Adrenal gland (tissue), 5 donors: ENCODE measurements at regions not wholly inside any gene's neighbourhood (a gene's known extent, or its start where the extent isn't known, plus 50 kb on each side); places are given as distances from the start of the nearest gene placed in this dataset.

Experiments used
- POLR2A ChIP-seq, 2 donors: fragments of 450-650 bp; IDR thresholded peaks; one replicate each; pipeline ENCODE4 v1.6.1; 2017; ENCODE audit warnings: antibody characterized with exemption in 2 of 2, mild to moderate bottlenecking in 2 of 2, moderate library complexity in 1 of 2
- TF ChIP-seq, protein P1 (sequence below), 6 experiments: fragments of 450-650 bp in 4 of 6; fragments of 200-600 bp in 2 of 6; sonication (generic) in 1 of 6; IDR thresholded peaks; 1 replicate in 5 of 6; 2 replicates in 1 of 6; pipeline versions ENCODE4 v1.5.1 to v1.8.0; 2016 to 2021; ENCODE audit warnings: antibody characterized with exemption in 6 of 6, mild to moderate bottlenecking in 2 of 6, moderate library complexity in 1 of 6
- donor health status: DM: no; HTN: no; CAD: no.

DNA sequence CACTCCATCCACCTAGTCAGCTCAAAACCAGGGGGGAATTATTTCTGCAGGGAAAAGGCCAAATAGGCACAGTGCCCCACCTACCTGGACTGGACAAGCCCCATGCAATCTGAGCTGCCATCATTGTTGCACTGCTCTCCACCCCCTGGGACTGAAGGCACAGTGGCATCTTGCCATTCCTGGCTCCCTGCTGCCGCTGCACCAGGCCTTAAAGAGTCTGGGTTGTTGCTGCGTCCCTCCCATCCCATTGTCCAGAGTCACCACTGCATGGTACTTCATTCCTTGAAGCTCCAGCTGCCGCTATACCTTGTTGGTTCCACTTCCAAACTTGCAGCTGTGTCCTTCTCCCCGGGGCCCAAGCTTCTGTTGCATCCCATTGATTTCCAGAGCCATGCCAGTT is 629.7 kb downstream of the STIM2 start:
- TF ChIP-seq, protein P1, sequence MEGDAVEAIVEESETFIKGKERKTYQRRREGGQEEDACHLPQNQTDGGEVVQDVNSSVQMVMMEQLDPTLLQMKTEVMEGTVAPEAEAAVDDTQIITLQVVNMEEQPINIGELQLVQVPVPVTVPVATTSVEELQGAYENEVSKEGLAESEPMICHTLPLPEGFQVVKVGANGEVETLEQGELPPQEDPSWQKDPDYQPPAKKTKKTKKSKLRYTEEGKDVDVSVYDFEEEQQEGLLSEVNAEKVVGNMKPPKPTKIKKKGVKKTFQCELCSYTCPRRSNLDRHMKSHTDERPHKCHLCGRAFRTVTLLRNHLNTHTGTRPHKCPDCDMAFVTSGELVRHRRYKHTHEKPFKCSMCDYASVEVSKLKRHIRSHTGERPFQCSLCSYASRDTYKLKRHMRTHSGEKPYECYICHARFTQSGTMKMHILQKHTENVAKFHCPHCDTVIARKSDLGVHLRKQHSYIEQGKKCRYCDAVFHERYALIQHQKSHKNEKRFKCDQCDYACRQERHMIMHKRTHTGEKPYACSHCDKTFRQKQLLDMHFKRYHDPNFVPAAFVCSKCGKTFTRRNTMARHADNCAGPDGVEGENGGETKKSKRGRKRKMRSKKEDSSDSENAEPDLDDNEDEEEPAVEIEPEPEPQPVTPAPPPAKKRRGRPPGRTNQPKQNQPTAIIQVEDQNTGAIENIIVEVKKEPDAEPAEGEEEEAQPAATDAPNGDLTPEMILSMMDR (IDR thresholded peaks at IDR 0.05): no peak
- no peak for TF ChIP-seq POLR2A (IDR thresholded peaks at IDR 0.05)
